BLaER1 (cell line): ENCODE measurements at regions not wholly inside any gene's neighbourhood (a gene's known extent, or its start where the extent isn't known, plus 50 kb on each side); places are given as distances from the start of the nearest gene placed in this dataset.

Experiments used
- H3K27ac ChIP-seq: shearing (Covaris generic); formaldehyde crosslinking; 2 replicates; pipeline ENCODE4 v1.8.1; 2022
- H3K27me3 ChIP-seq: shearing (Covaris generic); formaldehyde crosslinking; 2 replicates; pipeline ENCODE4 v1.8.1; 2022
- H3K36me3 ChIP-seq: shearing (Covaris generic); formaldehyde crosslinking; 2 replicates; pipeline ENCODE4 v1.8.1; 2022
- H3K4me1 ChIP-seq: shearing (Covaris generic); formaldehyde crosslinking; 2 replicates; pipeline ENCODE4 v1.8.1; 2022
- H3K4me2 ChIP-seq: shearing (Covaris generic); formaldehyde crosslinking; 2 replicates; pipeline ENCODE4 v1.8.1; 2022
- H3K4me3 ChIP-seq: shearing (Covaris generic); formaldehyde crosslinking; 2 replicates; pipeline ENCODE4 v1.8.1; 2022
- H3K9ac ChIP-seq: shearing (Covaris generic); formaldehyde crosslinking; 2 replicates; pipeline ENCODE4 v1.8.1; 2022
- H3K9me3 ChIP-seq: shearing (Covaris generic); formaldehyde crosslinking; 2 replicates; pipeline ENCODE4 v1.8.1; 2022
- H4K20me1 ChIP-seq: shearing (Covaris generic); formaldehyde crosslinking; 2 replicates; pipeline ENCODE4 v1.8.1; 2022
- Cebpa-rat ChIP-seq: shearing (Covaris generic); IDR thresholded peaks from 2 replicates; pipeline ENCODE4 v1.8.1; 2022

GRCh38 chr5:6274846-6275543, 103.4 kb downstream of the MED10 start:
- Histone ChIP-seq H3K36me3 (no peaks in the 10 kb centered on the region), H4K20me1 (no peaks in the 10 kb centered on the region), H3K4me2 (no peak overlapping the region), H3K27ac (no peak overlapping the region), H3K4me3 (no peak overlapping the region), H3K27me3 (no peaks in the 10 kb centered on the region), H3K9me3 (peaks cover 13% of the 10 kb centered on the region), H3K4me1 (no peaks in the 10 kb centered on the region), H3K9ac (no peak overlapping the region)
- no peak for TF ChIP-seq Cebpa-rat

GRCh38 chr5:6273749-6274148, 104.6 kb downstream of the MED10 start:
- Histone ChIP-seq H3K9ac (no peak overlapping the region), H3K4me2 (no peak overlapping the region), H3K9me3 (peaks cover 13% of the 10 kb centered on the region), H3K36me3 (no peaks in the 10 kb centered on the region), H3K27ac (no peak overlapping the region), H4K20me1 (no peaks in the 10 kb centered on the region), H3K27me3 (no peaks in the 10 kb centered on the region), H3K4me1 (no peaks in the 10 kb centered on the region), H3K4me3 (no peak overlapping the region)
- no peak for TF ChIP-seq Cebpa-rat

- H3K4me2 ChIP-seq = no peak overlapping the region
Observed at GRCh38 chr5:6273090-6273735, 105.1 kb downstream of the MED10 start.

GRCh38 chr5:6269925-6270324, 108.4 kb downstream of the MED10 start:
- H3K36me3 ChIP-seq = no peaks in the 10 kb centered on the region
- H3K9ac ChIP-seq = no peak overlapping the region
- H3K4me1 ChIP-seq = no peaks in the 10 kb centered on the region
- H3K27ac ChIP-seq = no peak overlapping the region
- H3K4me2 ChIP-seq = no peak overlapping the region
- H3K9me3 ChIP-seq = peaks cover 13% of the 10 kb centered on the region
- no peaks in the 10 kb centered on the region for H3K27me3 ChIP-seq
- H4K20me1 ChIP-seq = no peaks in the 10 kb centered on the region
- TF ChIP-seq Cebpa-rat = no peak
- H3K4me3 ChIP-seq = no peak overlapping the region

More at GRCh38 chr5:6273090-6273735, 105.1 kb downstream of the MED10 start:
- no peak overlapping the region for H3K9ac ChIP-seq
- H3K4me3 ChIP-seq = no peak overlapping the region
- H3K36me3 ChIP-seq = no peaks in the 10 kb centered on the region
- H3K27ac ChIP-seq = no peak overlapping the region
- no peaks in the 10 kb centered on the region for H3K27me3 ChIP-seq
- no peaks in the 10 kb centered on the region for H4K20me1 ChIP-seq
- H3K9me3 ChIP-seq = peaks cover 13% of the 10 kb centered on the region
- H3K4me1 ChIP-seq = no peaks in the 10 kb centered on the region
- no peak for TF ChIP-seq Cebpa-rat

GRCh38 chr5:6266671-6267197, 111.6 kb downstream of the MED10 start:
- no peaks in the 10 kb centered on the region for H3K36me3 ChIP-seq
- H3K27ac ChIP-seq = no peak overlapping the region
- no peaks in the 10 kb centered on the region for H3K4me1 ChIP-seq
- H4K20me1 ChIP-seq = no peaks in the 10 kb centered on the region
- H3K4me2 ChIP-seq = no peak overlapping the region
- no peaks in the 10 kb centered on the region for H3K27me3 ChIP-seq
- TF ChIP-seq Cebpa-rat = no peak
- no peak overlapping the region for H3K4me3 ChIP-seq
- H3K9me3 ChIP-seq = peaks cover 13% of the 10 kb centered on the region
- no peak overlapping the region for H3K9ac ChIP-seq

- no peak for TF ChIP-seq Cebpa-rat
- H3K9me3 ChIP-seq = no peaks in the 10 kb centered on the region
- no peak overlapping the region for H3K4me3 ChIP-seq
- H3K27ac ChIP-seq = no peak overlapping the region
- no peaks in the 10 kb centered on the region for H3K27me3 ChIP-seq
- no peak overlapping the region for H3K9ac ChIP-seq
- no peaks in the 10 kb centered on the region for H3K4me1 ChIP-seq
- H3K4me2 ChIP-seq = no peak overlapping the region
- H3K36me3 ChIP-seq = no peaks in the 10 kb centered on the region
- no peaks in the 10 kb centered on the region for H4K20me1 ChIP-seq
Observed at GRCh38 chr5:6264394-6264793, 114.0 kb downstream of the MED10 start.

- H3K9me3 ChIP-seq = no peaks in the 10 kb centered on the region
- H3K4me2 ChIP-seq = no peak overlapping the region
- TF ChIP-seq Cebpa-rat = no peak
- H3K4me3 ChIP-seq = no peak overlapping the region
- no peaks in the 10 kb centered on the region for H4K20me1 ChIP-seq
- no peaks in the 10 kb centered on the region; the same call in 1 of the 2 replicates for H3K4me1 ChIP-seq
- no peaks in the 10 kb centered on the region for H3K36me3 ChIP-seq
- no peaks in the 10 kb centered on the region for H3K27me3 ChIP-seq
- no peak overlapping the region for H3K9ac ChIP-seq
- no peak overlapping the region for H3K27ac ChIP-seq
Observed at GRCh38 chr5:6262651-6263363, 115.5 kb downstream of the MED10 start.

- no peak overlapping the region for H3K9ac ChIP-seq
- H3K4me1 ChIP-seq = no peaks in the 10 kb centered on the region; the same call in 1 of the 2 replicates
- H3K4me2 ChIP-seq = no peak overlapping the region
- no peak overlapping the region for H3K27ac ChIP-seq
- H3K9me3 ChIP-seq = no peaks in the 10 kb centered on the region
- no peaks in the 10 kb centered on the region for H3K27me3 ChIP-seq
- no peaks in the 10 kb centered on the region for H4K20me1 ChIP-seq
- no peak for TF ChIP-seq Cebpa-rat
- H3K36me3 ChIP-seq = no peaks in the 10 kb centered on the region
- H3K4me3 ChIP-seq = no peak overlapping the region
Observed at GRCh38 chr5:6261668-6262067, 116.7 kb downstream of the MED10 start.

GRCh38 chr5:6261256-6261655, 117.1 kb downstream of the MED10 start:
- H3K4me3 ChIP-seq = no peak overlapping the region
- H3K9ac ChIP-seq = no peak overlapping the region
- no peaks in the 10 kb centered on the region for H3K9me3 ChIP-seq
- H3K36me3 ChIP-seq = no peaks in the 10 kb centered on the region
- no peaks in the 10 kb centered on the region; the same call in 1 of the 2 replicates for H3K4me1 ChIP-seq
- no peak overlapping the region for H3K4me2 ChIP-seq
- no peaks in the 10 kb centered on the region for H3K27me3 ChIP-seq
- no peaks in the 10 kb centered on the region for H4K20me1 ChIP-seq
- TF ChIP-seq Cebpa-rat = no peak
- no peak overlapping the region for H3K27ac ChIP-seq

- H3K4me2 ChIP-seq = no peak overlapping the region
- H3K27ac ChIP-seq = no peak overlapping the region
- no peaks in the 10 kb centered on the region for H3K27me3 ChIP-seq
- no peaks in the 10 kb centered on the region; the same call in 1 of the 2 replicates for H3K4me1 ChIP-seq
- H3K9ac ChIP-seq = no peak overlapping the region
- no peak overlapping the region for H3K4me3 ChIP-seq
- no peak for TF ChIP-seq Cebpa-rat
- H4K20me1 ChIP-seq = no peaks in the 10 kb centered on the region
- no peaks in the 10 kb centered on the region for H3K9me3 ChIP-seq
- no peaks in the 10 kb centered on the region for H3K36me3 ChIP-seq
Observed at GRCh38 chr5:6260846-6261245, 117.5 kb downstream of the MED10 start.
